ENCODE measurements at regions not wholly inside any gene's neighbourhood (a gene's known extent, or its start where the extent isn't known, plus 50 kb on each side); places are given as distances from the start of the nearest gene placed in this dataset.

DNA sequence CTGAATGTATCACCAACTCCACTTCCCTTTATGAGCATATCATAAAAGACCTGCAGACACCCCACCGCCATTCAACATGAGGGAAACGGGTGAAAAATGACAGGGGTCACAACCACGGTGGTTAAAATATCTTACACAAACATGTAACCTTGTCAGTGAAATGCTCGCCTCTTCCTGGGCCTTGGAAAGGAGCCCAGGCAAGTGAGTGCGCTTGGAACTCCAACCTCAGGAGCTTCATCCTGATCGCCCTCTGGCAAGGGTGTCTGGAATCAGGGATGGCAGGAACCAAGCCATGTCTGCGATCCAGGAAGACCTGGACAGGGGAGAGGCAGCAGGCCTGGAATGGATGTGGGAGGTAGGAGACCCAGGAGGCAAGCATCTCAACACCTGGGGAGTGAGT is 282.7 kb downstream of the GAS1 start:
- no peak for TF ChIP-seq EZH2 (IDR thresholded peaks at IDR 0.05; ENCODE audit: borderline replicate concordance, insufficient read depth, low read depth, low read length, poor library complexity, severe bottlenecking)
- TF ChIP-seq, protein P1, sequence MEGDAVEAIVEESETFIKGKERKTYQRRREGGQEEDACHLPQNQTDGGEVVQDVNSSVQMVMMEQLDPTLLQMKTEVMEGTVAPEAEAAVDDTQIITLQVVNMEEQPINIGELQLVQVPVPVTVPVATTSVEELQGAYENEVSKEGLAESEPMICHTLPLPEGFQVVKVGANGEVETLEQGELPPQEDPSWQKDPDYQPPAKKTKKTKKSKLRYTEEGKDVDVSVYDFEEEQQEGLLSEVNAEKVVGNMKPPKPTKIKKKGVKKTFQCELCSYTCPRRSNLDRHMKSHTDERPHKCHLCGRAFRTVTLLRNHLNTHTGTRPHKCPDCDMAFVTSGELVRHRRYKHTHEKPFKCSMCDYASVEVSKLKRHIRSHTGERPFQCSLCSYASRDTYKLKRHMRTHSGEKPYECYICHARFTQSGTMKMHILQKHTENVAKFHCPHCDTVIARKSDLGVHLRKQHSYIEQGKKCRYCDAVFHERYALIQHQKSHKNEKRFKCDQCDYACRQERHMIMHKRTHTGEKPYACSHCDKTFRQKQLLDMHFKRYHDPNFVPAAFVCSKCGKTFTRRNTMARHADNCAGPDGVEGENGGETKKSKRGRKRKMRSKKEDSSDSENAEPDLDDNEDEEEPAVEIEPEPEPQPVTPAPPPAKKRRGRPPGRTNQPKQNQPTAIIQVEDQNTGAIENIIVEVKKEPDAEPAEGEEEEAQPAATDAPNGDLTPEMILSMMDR (IDR thresholded peaks at IDR 0.05) = no peak
